Left ventricle myocardium inferior (tissue), 1 donor: ENCODE measurements at regions not wholly inside any gene's neighbourhood (a gene's known extent, or its start where the extent isn't known, plus 50 kb on each side); places are given as distances from the start of the nearest gene placed in this dataset.

ENCODE experiments used
- DNase-seq: peaks from one replicate; pipeline ENCODE4 v3.0.0-alpha.2; 2020
- H3K27ac ChIP-seq: fragments of 200-600 bp; replicated peaks from 2 replicates; pipeline ENCODE4 v1.8.0; 2021
- H3K27me3 ChIP-seq: fragments of 200-600 bp; 2 replicates; pipeline ENCODE4 v1.8.0; 2021; ENCODE audit warnings: low read depth
- H3K36me3 ChIP-seq: fragments of 200-600 bp; 2 replicates; pipeline ENCODE4 v1.8.0; 2021
- H3K4me1 ChIP-seq: fragments of 200-600 bp; 2 replicates; pipeline ENCODE4 v1.8.0; 2021
- H3K4me3 ChIP-seq: fragments of 200-600 bp; 2 replicates; pipeline ENCODE4 v1.8.0; 2021; ENCODE audit warnings: mild to moderate bottlenecking, moderate library complexity
- H3K9me3 ChIP-seq: fragments of 200-600 bp; replicated peaks from 2 replicates; pipeline ENCODE4 v1.8.0; 2021
- intact Hi-C: fragments of 100-400 bp; cut with micrococcal nuclease; formaldehyde crosslinking; loops from one replicate; pipeline ENCODE4 v1.11.0; 2022
- TF ChIP-seq, protein P1 (sequence below): fragments of 200-600 bp; IDR thresholded peaks from 2 replicates; pipeline ENCODE4 v1.8.0; 2021; ENCODE audit warnings: antibody characterized with exemption, mild to moderate bottlenecking, borderline replicate concordance
- donor health status: DM: no; HTN: yes; CAD: no; lungs with severe emphysema.

DNA sequence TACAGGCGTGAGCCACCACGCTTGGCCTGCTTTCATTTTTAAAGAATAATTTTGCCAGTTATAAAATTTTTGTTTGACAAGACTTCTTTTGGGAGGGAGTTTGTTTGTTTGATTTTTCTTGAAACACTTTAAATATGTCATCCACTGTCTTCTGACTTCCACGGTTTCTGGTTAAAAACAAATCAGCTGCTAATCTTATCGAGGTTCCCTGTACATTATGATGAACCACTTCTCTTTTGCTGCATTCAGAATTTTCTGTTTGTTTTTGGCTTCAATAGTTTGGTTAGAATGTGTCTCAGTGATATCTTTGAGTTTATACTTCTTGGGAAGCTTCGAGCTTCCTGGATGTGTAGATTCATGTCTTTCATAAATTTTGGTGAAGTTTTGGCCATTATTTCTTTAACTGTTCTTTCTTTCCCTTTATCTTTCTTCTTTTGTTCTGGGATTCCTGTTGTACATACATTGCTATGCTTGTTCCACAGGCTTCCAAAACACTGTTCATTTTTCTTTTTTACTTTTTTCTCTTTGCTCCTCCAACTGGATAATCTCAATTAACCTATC is 60.8 kb downstream of the MSX2 start:
- no peak overlapping the region for H3K27ac ChIP-seq
- TF ChIP-seq, protein P1, sequence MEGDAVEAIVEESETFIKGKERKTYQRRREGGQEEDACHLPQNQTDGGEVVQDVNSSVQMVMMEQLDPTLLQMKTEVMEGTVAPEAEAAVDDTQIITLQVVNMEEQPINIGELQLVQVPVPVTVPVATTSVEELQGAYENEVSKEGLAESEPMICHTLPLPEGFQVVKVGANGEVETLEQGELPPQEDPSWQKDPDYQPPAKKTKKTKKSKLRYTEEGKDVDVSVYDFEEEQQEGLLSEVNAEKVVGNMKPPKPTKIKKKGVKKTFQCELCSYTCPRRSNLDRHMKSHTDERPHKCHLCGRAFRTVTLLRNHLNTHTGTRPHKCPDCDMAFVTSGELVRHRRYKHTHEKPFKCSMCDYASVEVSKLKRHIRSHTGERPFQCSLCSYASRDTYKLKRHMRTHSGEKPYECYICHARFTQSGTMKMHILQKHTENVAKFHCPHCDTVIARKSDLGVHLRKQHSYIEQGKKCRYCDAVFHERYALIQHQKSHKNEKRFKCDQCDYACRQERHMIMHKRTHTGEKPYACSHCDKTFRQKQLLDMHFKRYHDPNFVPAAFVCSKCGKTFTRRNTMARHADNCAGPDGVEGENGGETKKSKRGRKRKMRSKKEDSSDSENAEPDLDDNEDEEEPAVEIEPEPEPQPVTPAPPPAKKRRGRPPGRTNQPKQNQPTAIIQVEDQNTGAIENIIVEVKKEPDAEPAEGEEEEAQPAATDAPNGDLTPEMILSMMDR = no peak
- H3K36me3 ChIP-seq = no peaks in the 10 kb centered on the region
- no peak for DNase-seq
- no peak overlapping the region for H3K4me3 ChIP-seq
- intact Hi-C loops = no loop called here
- peaks cover 34% of the 10 kb centered on the region for H3K9me3 ChIP-seq
- H3K4me1 ChIP-seq = no peaks in the 10 kb centered on the region
- H3K27me3 ChIP-seq = peaks cover 15% of the 10 kb centered on the region
